SU-DHL-6 (cell line): ENCODE measurements at regions not wholly inside any gene's neighbourhood (a gene's known extent, or its start where the extent isn't known, plus 50 kb on each side); places are given as distances from the start of the nearest gene placed in this dataset.

ENCODE experiments used
- H2AFZ ChIP-seq: fragments of 200-600 bp; sonication (generic); 2 replicates; pipeline ENCODE4 v1.6.1; 2014; ENCODE audit warnings: low read depth, mild to moderate bottlenecking, moderate library complexity, mixed read lengths, antibody characterized with exemption, low read length; ENCODE audit not compliant: severe bottlenecking
- H3F3A ChIP-seq: fragments of 200-600 bp; shearing (Covaris generic); 2 replicates; pipeline ENCODE4 v1.6.0; 2016; ENCODE audit warnings: antibody characterized with exemption, mild to moderate bottlenecking; ENCODE audit not compliant: insufficient read depth
- H3K27ac ChIP-seq: fragments of 200-600 bp; sonication (generic); 2 replicates; pipeline ENCODE4 v1.5.1; 2016; ENCODE audit warnings: low read depth, mild to moderate bottlenecking, low read length, moderate library complexity, mixed read lengths
- H3K27me3 ChIP-seq: fragments of 200-600 bp; sonication (generic), shearing (Covaris generic); 2 replicates; pipeline ENCODE4 v1.6.0; 2014; ENCODE audit warnings: mild to moderate bottlenecking, low read length
- H3K36me3 ChIP-seq: fragments of 200-600 bp; sonication (generic); 2 replicates; pipeline ENCODE4 v1.6.1; 2014; ENCODE audit warnings: mild to moderate bottlenecking, low read length, mixed read lengths
- H3K4me2 ChIP-seq: fragments of 300-600, 200-600 bp; shearing (Covaris generic), sonication (generic); 2 replicates; pipeline ENCODE4 v1.6.0; 2014; ENCODE audit warnings: low read length, low read depth, mild to moderate bottlenecking; ENCODE audit not compliant: poor library complexity, severe bottlenecking
- H3K4me3 ChIP-seq: fragments of 200-600 bp; sonication (generic); 2 replicates; pipeline ENCODE4 v1.5.1; 2014; ENCODE audit warnings: antibody characterized with exemption, low read length, mild to moderate bottlenecking, mixed read lengths; ENCODE audit not compliant: insufficient read depth, poor library complexity, severe bottlenecking
- H3K79me2 ChIP-seq: fragments of 200-600 bp; sonication (generic); 2 replicates; pipeline ENCODE4 v1.6.1; 2014; ENCODE audit warnings: mild to moderate bottlenecking, low read length, moderate library complexity; ENCODE audit not compliant: insufficient read depth
- H3K9ac ChIP-seq: fragments of 200-600 bp; sonication (generic); 2 replicates; pipeline ENCODE4 v1.7.0; 2014; ENCODE audit warnings: mild to moderate bottlenecking, low read length
- H3K9me2 ChIP-seq: fragments of 200-600 bp; sonication (generic); replicated peaks from 2 replicates; pipeline ENCODE4 v1.6.1; 2014; ENCODE audit warnings: low read length; ENCODE audit not compliant: insufficient read depth
- H3K9me3 ChIP-seq: fragments of 200-600 bp; sonication (generic); 2 replicates; pipeline ENCODE4 v1.6.1; 2014; ENCODE audit warnings: low read length, mixed read lengths; ENCODE audit not compliant: insufficient read depth
- H4K20me1 ChIP-seq: fragments of 200-600 bp; sonication (generic); 2 replicates; pipeline ENCODE4 v1.6.1; 2014; ENCODE audit warnings: low read depth, mild to moderate bottlenecking, antibody characterized with exemption, low read length, moderate library complexity, mixed read lengths
- EZH2phosphoT487 ChIP-seq: fragments of 200-600 bp; sonication (generic), shearing (Covaris generic); conservative IDR thresholded peaks from 2 replicates; pipeline ENCODE4 v1.6.1; 2018; ENCODE audit warnings: mild to moderate bottlenecking, antibody characterized with exemption, low read length, moderate library complexity, mixed read lengths
- TF ChIP-seq, protein P1 (sequence below): fragments of 200-600 bp; sonication (generic); IDR thresholded peaks from one replicate; pipeline ENCODE4 v1.5.1; 2017; ENCODE audit warnings: antibody characterized with exemption, mild to moderate bottlenecking, low read length, moderate library complexity; ENCODE audit not compliant: insufficient read depth, poor library complexity, severe bottlenecking

DNA sequence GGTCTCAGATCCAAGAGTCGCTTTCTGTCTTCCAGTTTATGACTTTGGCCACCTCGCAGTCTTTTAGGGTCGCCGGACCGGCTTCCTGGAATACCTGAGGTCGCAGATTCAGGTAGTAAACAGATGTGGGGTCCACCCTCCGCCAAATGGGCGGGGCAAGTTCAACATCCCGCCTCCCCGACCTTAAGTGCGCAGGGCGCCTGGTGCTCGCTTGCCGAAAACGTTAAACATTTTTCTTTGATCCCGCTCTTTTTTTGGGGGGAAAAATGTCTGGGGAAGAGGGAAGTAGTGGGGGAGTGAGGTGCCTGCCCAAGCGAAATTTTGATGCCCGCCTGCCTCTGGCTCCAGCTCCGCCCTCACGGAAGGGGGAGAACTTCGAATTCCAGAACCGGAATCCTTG lies 73.9 kb upstream of the TBX5 start:
- Histone ChIP-seq H4K20me1 (no peaks in the 10 kb centered on the region), H3K9me2 (no peaks in the 10 kb centered on the region), H3K9me3 (no peaks in the 10 kb centered on the region), H3K27ac (no peak overlapping the region), H3K9ac (no peak overlapping the region), H3K27me3 (no peaks in the 10 kb centered on the region), H3K36me3 (no peaks in the 10 kb centered on the region), H2AFZ (no peak overlapping the region), H3K79me2 (no peaks in the 10 kb centered on the region), H3F3A (no peaks in the 10 kb centered on the region), H3K4me3 (no peak overlapping the region), H3K4me2 (no peak overlapping the region)
- TF ChIP-seq EZH2phosphoT487: no peak
- TF ChIP-seq, protein P1, sequence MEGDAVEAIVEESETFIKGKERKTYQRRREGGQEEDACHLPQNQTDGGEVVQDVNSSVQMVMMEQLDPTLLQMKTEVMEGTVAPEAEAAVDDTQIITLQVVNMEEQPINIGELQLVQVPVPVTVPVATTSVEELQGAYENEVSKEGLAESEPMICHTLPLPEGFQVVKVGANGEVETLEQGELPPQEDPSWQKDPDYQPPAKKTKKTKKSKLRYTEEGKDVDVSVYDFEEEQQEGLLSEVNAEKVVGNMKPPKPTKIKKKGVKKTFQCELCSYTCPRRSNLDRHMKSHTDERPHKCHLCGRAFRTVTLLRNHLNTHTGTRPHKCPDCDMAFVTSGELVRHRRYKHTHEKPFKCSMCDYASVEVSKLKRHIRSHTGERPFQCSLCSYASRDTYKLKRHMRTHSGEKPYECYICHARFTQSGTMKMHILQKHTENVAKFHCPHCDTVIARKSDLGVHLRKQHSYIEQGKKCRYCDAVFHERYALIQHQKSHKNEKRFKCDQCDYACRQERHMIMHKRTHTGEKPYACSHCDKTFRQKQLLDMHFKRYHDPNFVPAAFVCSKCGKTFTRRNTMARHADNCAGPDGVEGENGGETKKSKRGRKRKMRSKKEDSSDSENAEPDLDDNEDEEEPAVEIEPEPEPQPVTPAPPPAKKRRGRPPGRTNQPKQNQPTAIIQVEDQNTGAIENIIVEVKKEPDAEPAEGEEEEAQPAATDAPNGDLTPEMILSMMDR: no peak

DNA sequence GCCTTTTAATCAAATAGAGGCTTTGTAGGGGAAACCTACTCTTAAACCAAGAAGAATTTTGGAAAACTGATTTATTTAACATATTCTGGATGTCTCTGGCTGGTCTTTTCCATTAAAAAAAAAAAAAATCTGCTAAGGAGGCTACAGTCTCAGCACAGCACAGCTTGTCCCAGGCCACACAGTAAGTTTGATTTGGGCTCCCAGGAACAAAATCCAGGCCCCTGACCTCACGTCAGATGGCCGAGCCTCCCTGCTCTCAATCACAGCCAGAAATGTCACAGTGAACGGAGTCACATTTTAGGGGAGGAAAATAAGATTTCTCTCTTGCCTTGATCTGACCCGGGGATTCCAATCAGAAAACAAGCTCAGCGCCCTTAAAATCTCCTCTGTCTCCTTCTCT lies 72.9 kb upstream of the TBX5 start:
- Histone ChIP-seq H3F3A (no peaks in the 10 kb centered on the region), H3K27me3 (no peaks in the 10 kb centered on the region), H3K9me3 (no peaks in the 10 kb centered on the region), H3K4me3 (no peak overlapping the region), H3K9ac (no peak overlapping the region), H3K79me2 (no peaks in the 10 kb centered on the region), H2AFZ (no peak overlapping the region), H3K36me3 (no peaks in the 10 kb centered on the region), H4K20me1 (no peaks in the 10 kb centered on the region), H3K27ac (no peak overlapping the region), H3K9me2 (no peaks in the 10 kb centered on the region), H3K4me2 (no peak overlapping the region)
- TF ChIP-seq, protein P1: no peak
- no peak for TF ChIP-seq EZH2phosphoT487

DNA sequence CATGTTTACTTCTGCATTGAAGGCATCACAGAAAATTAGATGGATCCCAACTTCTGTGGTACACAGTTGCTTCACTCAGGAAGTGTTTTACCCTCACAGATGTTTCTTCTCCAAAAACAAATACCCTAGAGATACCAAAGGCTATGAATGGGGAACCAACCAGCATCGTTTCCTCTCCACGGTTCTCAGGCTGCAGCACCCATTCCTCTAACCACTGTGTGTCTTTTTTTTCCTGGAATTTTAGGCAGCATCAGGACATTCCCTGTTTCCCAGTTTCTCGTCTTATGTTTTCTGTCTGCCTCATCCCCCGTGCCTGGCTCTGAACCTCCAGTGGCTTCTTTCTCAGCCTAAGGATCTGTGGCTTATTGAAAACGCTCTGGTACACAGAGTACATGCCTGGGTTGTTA lies 72.0 kb upstream of the TBX5 start:
- H3K9me3 ChIP-seq: no peaks in the 10 kb centered on the region
- no peaks in the 10 kb centered on the region for H3K9me2 ChIP-seq
- no peak overlapping the region for H3K4me2 ChIP-seq
- H3K27me3 ChIP-seq: no peaks in the 10 kb centered on the region
- H3K27ac ChIP-seq: no peak overlapping the region
- no peak for TF ChIP-seq EZH2phosphoT487
- TF ChIP-seq, protein P1: no peak
- H3K36me3 ChIP-seq: no peaks in the 10 kb centered on the region
- H2AFZ ChIP-seq: no peak overlapping the region
- H3K4me3 ChIP-seq: no peak overlapping the region
- no peak overlapping the region for H3K9ac ChIP-seq
- no peaks in the 10 kb centered on the region for H3K79me2 ChIP-seq
- H3F3A ChIP-seq: no peaks in the 10 kb centered on the region
- no peaks in the 10 kb centered on the region for H4K20me1 ChIP-seq
